NCI-H1092 treated with DMSO at 0.1 percent for 48 hours (cell line): ENCODE measurements at regions not wholly inside any gene's neighbourhood (a gene's known extent, or its start where the extent isn't known, plus 50 kb on each side); places are given as distances from the start of the nearest gene placed in this dataset.
A peak's percentile ranks its signal among the peaks of the same experiment; 100 is the strongest.

ENCODE experiments used
- DNase-seq: peaks from one replicate; lab custom pipeline; 2025; lab: John Stamatoyannopoulos, UW

GRCh38 chr2:16496426-16497388, 168.9 kb downstream of the CYRIA start:
- DNase-seq = no peak

GRCh38 chr2:16495509-16496208, 170.0 kb downstream of the CYRIA start:
- DNase-seq = no peak

GRCh38 chr2:16494836-16495508, 170.7 kb downstream of the CYRIA start:
- no peak for DNase-seq

- DNase-seq = no peak
These were observed 171.8 kb downstream of the CYRIA start for GRCh38 chr2:16493788-16494187.

GRCh38 chr2:16487686-16488085, 177.9 kb downstream of the CYRIA start:
- peak; percentile 9 for DNase-seq

- DNase-seq = no peak
These were observed 180.4 kb downstream of the CYRIA start for GRCh38 chr2:16485251-16485650.

- DNase-seq = no peak
These were observed 183.2 kb downstream of the CYRIA start for GRCh38 chr2:16482460-16482859.

GRCh38 chr2:16481351-16481750, 184.3 kb downstream of the CYRIA start:
- no peak for DNase-seq

- no peak for DNase-seq
These were observed 185.9 kb downstream of the CYRIA start for GRCh38 chr2:16479721-16480120.

GRCh38 chr2:16478434-16479210, 187.0 kb downstream of the CYRIA start:
- DNase-seq = no peak

GRCh38 chr2:16477648-16478047, 188.0 kb downstream of the CYRIA start:
- no peak for DNase-seq

- no peak for DNase-seq
These were observed 188.8 kb downstream of the CYRIA start for GRCh38 chr2:16476866-16477265.

GRCh38 chr2:16475986-16476567, 189.6 kb downstream of the CYRIA start:
- DNase-seq = no peak

- DNase-seq = no peak
These were observed 190.0 kb downstream of the CYRIA start for GRCh38 chr2:16475586-16475985.

GRCh38 chr2:16473575-16473974, 192.1 kb downstream of the CYRIA start:
- no peak for DNase-seq

GRCh38 chr2:16470936-16471490, 194.6 kb downstream of the CYRIA start:
- no peak for DNase-seq

GRCh38 chr2:16466821-16467151, 198.8 kb downstream of the CYRIA start:
- no peak for DNase-seq

- no peak for DNase-seq
These were observed 199.4 kb downstream of the CYRIA start for GRCh38 chr2:16466133-16466820.

- no peak for DNase-seq
These were observed 201.0 kb downstream of the CYRIA start for GRCh38 chr2:16464641-16465040.

- DNase-seq = no peak
These were observed 202.7 kb downstream of the CYRIA start for GRCh38 chr2:16462958-16463357.

- DNase-seq = no peak
These were observed 204.0 kb downstream of the CYRIA start for GRCh38 chr2:16461672-16462071.
